NT2/D1 (cell line): ENCODE measurements at regions not wholly inside any gene's neighbourhood (a gene's known extent, or its start where the extent isn't known, plus 50 kb on each side); places are given as distances from the start of the nearest gene placed in this dataset.
"Not testable (repeated sequence)": the region's sequence is repeated elsewhere in the genome, so short reads cannot be mapped to it uniquely, and the experiment has no call there.

Experiments
- DNase-seq: peaks from one replicate; pipeline ENCODE4 v3.0.0-alpha.2; 2011; ENCODE audit warnings: low read depth, low spot score
- H3K27me3 ChIP-seq: 2 replicates; pipeline ENCODE4 v1.6.0; 2011; ENCODE audit warnings: mild to moderate bottlenecking; ENCODE audit not compliant: insufficient read length, insufficient read depth
- H3K36me3 ChIP-seq: 2 replicates; pipeline ENCODE4 v1.6.1; 2011; ENCODE audit warnings: mild to moderate bottlenecking, low read length, mixed read lengths; ENCODE audit not compliant: insufficient read depth, insufficient read length
- H3K4me1 ChIP-seq: 2 replicates; pipeline ENCODE4 v1.5.1; 2011; ENCODE audit not compliant: insufficient read depth, insufficient read length
- H3K4me3 ChIP-seq: 2 replicates; pipeline ENCODE4 v1.5.1; 2011; ENCODE audit warnings: low read depth; ENCODE audit not compliant: insufficient read length
- H3K9ac ChIP-seq: 2 replicates; pipeline ENCODE4 v1.6.0; 2011; ENCODE audit warnings: low read depth; ENCODE audit not compliant: insufficient read length
- H3K9me3 ChIP-seq: 2 replicates; pipeline ENCODE4 v1.5.1; 2011; ENCODE audit warnings: mild to moderate bottlenecking, low read length; ENCODE audit not compliant: insufficient read depth
- SUZ12 ChIP-seq: IDR thresholded peaks from 2 replicates; pipeline ENCODE4 v1.6.1; 2011; ENCODE audit not compliant: insufficient read length, insufficient read depth; ENCODE audit errors: extremely low read depth
- YY1 ChIP-seq: IDR thresholded peaks from 2 replicates; pipeline ENCODE4 v1.6.1; 2011; ENCODE audit not compliant: insufficient read length, insufficient read depth
- ZNF274 ChIP-seq: IDR thresholded peaks from 2 replicates; pipeline ENCODE4 v1.6.1; 2011; ENCODE audit warnings: mild to moderate bottlenecking, low read depth, low read length

DNA sequence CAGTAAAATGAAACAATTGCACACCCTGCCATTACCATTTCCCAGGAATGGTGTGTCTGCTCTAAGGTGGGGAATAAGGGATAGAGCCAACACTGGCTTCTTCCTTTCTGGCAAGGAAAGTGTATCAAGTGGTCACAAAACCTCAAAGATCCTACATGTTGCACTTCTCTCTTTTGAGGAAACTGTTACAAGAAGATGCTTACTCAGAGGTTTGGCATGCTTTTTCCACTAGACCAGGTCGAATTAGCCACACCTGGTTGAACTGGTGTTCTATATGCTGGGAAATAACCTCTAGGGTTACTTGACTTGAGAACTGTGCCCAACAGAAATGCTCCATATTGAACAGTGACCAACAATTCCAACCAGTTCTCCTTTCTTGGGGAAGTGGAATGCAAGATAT, 102.9 kb downstream of the LRRN1 start:
- Histone ChIP-seq H3K4me1 (no peaks in the 10 kb centered on the region), H3K27me3 (no peaks in the 10 kb centered on the region), H3K36me3 (no peaks in the 10 kb centered on the region), H3K9me3 (no peaks in the 10 kb centered on the region), H3K4me3 (no peak overlapping the region), H3K9ac (no peak overlapping the region)
- DNase-seq, result no peak
- no peak for TF ChIP-seq YY1
- no peak for TF ChIP-seq SUZ12
- TF ChIP-seq ZNF274, result no peak

DNA sequence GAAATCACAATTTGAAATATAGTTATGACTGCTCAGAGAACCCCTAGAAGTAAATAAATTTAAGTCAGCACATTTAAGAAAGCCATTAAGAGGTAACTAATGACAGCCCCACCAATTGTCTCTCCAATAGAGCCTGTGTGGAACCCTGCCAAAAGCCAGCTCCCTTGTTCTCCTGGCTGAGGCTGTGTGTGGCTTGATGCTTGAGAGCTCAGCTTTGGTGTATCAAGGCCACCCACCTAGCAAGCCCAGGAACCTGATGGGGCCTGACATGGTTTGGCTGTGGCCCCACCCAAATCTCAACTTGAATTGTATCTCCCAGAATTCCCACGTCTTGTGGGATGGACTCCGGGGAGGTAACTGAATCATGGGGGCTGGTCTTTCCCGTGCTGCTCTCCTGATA, 106.9 kb downstream of the LRRN1 start:
- TF ChIP-seq SUZ12 (no peak), YY1 (no peak), ZNF274 (no peak)
- no peak overlapping the region for H3K9ac ChIP-seq
- DNase-seq, result no peak
- H3K9me3 ChIP-seq, result no peaks in the 10 kb centered on the region; the same call in 1 of the 2 replicates
- H3K27me3 ChIP-seq, result no peaks in the 10 kb centered on the region
- H3K4me3 ChIP-seq, result no peak overlapping the region
- no peaks in the 10 kb centered on the region for H3K4me1 ChIP-seq
- no peaks in the 10 kb centered on the region for H3K36me3 ChIP-seq

DNA sequence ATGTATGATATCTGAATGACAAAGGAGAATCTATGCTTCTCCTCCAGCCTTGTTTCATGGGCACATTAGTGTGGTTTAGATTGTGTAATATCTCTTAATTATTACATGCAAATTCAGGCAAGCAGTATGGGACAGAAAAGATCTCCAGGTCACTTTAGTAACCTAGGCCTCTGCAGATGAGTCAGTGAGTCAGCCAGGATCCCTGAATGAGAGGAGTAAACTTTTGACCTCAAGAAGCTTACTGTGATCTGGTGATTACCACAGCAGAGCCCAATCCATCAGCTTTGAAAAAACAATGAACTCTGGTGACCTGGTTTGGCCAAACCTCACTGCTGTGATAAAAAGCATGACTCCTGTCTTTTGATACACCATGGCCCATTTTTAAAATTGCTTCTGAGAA, 107.8 kb downstream of the LRRN1 start:
- H3K9me3 ChIP-seq, result no peaks in the 10 kb centered on the region; the same call in 1 of the 2 replicates
- H3K36me3 ChIP-seq, result no peaks in the 10 kb centered on the region
- no peaks in the 10 kb centered on the region for H3K27me3 ChIP-seq
- H3K4me3 ChIP-seq, result no peak overlapping the region
- H3K4me1 ChIP-seq, result no peaks in the 10 kb centered on the region
- no peak for DNase-seq
- no peak for TF ChIP-seq ZNF274
- no peak for TF ChIP-seq SUZ12
- TF ChIP-seq YY1, result no peak
- H3K9ac ChIP-seq, result no peak overlapping the region

DNA sequence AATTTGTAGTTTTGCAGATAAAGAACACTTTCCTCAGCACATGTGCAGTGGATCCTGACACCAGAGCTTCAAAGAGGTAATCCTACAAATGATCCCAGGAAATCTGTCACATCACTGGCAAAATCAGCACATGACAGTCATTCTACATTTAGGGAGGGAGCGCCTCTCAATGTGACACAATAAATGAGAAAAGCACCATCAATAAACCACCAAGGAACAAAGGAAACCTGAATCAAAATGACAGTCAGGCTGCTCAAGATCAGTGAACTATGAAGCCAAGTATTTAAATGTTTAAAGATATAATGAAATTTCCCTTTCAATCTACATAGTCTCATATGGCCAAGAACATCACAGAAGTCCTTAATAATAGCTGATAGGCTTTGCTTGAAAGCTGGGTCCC, 119.5 kb downstream of the LRRN1 start:
- Histone ChIP-seq H3K9me3 (no peaks in the 10 kb centered on the region), H3K36me3 (peaks cover 4% of the 10 kb centered on the region), H3K27me3 (no peaks in the 10 kb centered on the region), H3K4me3 (no peak overlapping the region), H3K9ac (no peak overlapping the region), H3K4me1 (no peaks in the 10 kb centered on the region)
- no peak for DNase-seq
- no peak for TF ChIP-seq ZNF274
- TF ChIP-seq YY1, result no peak
- TF ChIP-seq SUZ12, result no peak

DNA sequence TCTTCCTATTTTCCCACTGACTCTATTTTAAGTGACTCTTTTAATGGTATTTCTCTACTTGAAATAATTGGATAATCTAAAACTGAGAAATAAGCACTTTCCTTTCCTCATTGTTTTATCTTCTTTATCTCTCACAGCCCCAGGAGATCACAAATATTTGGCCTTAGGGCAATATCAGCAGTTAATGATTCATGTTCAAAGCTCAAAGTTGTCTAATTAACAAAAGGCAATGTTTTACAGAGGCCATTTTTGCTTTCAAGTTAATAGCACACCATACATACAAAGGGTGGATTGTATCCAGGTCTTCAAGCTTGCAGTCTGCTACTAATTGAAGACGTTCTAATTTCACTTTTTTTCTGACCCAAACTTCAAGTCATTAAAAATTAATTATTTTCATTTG, 120.1 kb downstream of the LRRN1 start:
- TF ChIP-seq SUZ12 (no peak), ZNF274 (no peak), YY1 (no peak)
- peaks cover 4% of the 10 kb centered on the region for H3K36me3 ChIP-seq
- H3K4me1 ChIP-seq, result no peaks in the 10 kb centered on the region
- no peak overlapping the region for H3K9ac ChIP-seq
- no peaks in the 10 kb centered on the region for H3K27me3 ChIP-seq
- no peak for DNase-seq
- no peak overlapping the region for H3K4me3 ChIP-seq
- no peaks in the 10 kb centered on the region for H3K9me3 ChIP-seq

DNA sequence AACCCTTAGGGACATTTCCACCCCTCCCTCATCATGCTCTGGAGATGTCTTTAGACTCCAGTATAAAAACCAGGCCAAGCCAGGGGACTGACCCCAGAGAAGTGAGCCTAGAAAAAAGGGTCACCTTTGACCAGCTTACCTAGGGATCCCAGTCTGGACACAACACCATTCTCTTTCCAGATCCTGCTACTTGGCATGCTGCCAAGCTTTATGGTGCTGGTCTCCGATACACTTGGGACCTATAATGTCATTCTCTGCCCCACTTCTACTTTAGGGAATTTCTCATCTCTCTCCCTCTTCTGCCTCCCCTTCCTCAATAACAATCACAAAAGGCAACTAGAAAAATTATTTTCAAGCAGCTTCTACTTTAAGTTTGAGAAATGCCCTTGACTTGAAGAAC, 124.4 kb downstream of the LRRN1 start:
- no peak overlapping the region for H3K4me3 ChIP-seq
- H3K4me1 ChIP-seq, result no peaks in the 10 kb centered on the region
- no peak overlapping the region for H3K9ac ChIP-seq
- H3K9me3 ChIP-seq, result no peaks in the 10 kb centered on the region
- no peak for DNase-seq
- H3K27me3 ChIP-seq, result no peaks in the 10 kb centered on the region
- H3K36me3 ChIP-seq, result no peaks in the 10 kb centered on the region
- TF ChIP-seq YY1 (no peak), ZNF274 (no peak), SUZ12 (no peak)

DNA sequence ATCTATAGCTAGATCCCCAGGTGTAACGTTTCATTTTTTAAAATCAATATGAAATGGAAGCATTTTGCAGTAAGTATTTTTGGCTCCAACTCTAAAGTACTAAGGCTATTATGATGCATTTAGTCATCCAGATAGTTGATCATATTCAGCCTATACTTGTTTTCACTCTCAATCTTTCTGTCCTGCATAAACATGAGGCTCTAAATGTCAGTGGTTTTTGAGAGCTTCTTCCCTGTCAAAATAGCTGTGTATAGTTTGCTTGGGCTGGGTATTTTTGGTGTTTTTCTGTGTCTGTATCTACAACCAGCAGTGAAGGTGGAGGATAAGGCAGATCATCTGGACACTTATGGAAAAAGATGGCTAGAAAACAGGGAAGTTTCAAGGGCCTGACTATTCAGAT, 128.0 kb downstream of the LRRN1 start:
- Histone ChIP-seq H3K9ac (no peak overlapping the region), H3K4me3 (no peak overlapping the region), H3K4me1 (no peaks in the 10 kb centered on the region), H3K27me3 (no peaks in the 10 kb centered on the region), H3K9me3 (no peaks in the 10 kb centered on the region; the same call in 1 of the 2 replicates), H3K36me3 (no peaks in the 10 kb centered on the region)
- TF ChIP-seq YY1 (no peak), SUZ12 (no peak), ZNF274 (no peak)
- DNase-seq, result no peak

DNA sequence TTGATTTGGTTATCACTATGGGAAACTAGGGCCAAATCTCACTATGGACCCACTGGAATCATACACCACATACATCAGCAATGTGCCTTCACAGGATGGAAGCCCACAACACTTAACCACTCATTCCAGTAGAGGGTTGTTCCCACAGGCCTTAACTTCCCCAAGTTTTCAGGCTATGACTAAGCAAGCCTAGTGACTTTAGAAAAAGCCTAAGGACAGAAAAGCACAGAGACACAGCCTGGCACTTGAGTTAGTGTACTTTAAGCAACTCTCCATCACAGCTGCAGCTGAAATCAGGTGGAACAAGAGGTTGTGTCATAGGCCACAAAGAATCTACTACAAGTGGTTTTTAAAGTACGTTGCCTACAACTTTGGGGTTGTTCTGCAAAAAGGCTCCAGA, 128.7 kb downstream of the LRRN1 start:
- no peak for DNase-seq
- H3K9me3 ChIP-seq, result no peaks in the 10 kb centered on the region; the same call in 1 of the 2 replicates
- H3K4me3 ChIP-seq, result no peak overlapping the region
- H3K9ac ChIP-seq, result no peak overlapping the region
- H3K27me3 ChIP-seq, result no peaks in the 10 kb centered on the region
- no peaks in the 10 kb centered on the region for H3K4me1 ChIP-seq
- TF ChIP-seq ZNF274, result no peak
- no peak for TF ChIP-seq SUZ12
- no peak for TF ChIP-seq YY1
- no peaks in the 10 kb centered on the region for H3K36me3 ChIP-seq

DNA sequence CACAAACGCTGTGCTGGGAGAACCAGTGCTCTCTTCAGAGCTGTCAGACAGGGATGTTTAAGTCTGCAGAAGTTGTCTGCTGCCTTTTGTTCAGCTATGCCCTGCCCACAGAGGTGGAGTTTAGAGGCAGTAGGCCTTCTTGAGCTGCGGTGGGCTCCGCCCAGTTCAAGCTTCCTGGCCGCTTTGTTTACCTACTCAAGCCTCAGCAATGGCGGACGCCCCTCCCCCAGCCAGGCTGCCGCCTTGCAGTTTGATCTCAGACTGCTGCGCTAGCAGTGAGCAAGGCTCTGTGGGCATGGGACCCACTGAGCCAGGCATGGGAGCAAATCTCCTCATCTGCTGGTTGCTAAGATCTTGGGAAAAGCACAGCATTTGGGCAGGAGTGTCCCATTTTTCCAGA, 142.1 kb downstream of the LRRN1 start:
- not testable (repeated sequence) for H3K36me3 ChIP-seq, DNase-seq, H3K4me3 ChIP-seq, H3K4me1 ChIP-seq, H3K9ac ChIP-seq, H3K27me3 ChIP-seq, H3K9me3 ChIP-seq
